Progenitor cell of endocrine pancreas (in vitro differentiated cells): ENCODE measurements at regions not wholly inside any gene's neighbourhood (a gene's known extent, or its start where the extent isn't known, plus 50 kb on each side); places are given as distances from the start of the nearest gene placed in this dataset.

Experiments used
- DNase-seq: peaks from one replicate; pipeline ENCODE4 v3.0.0; 2021; ENCODE audit warnings: low spot score; ENCODE audit not compliant: unreplicated experiment
- H3K27ac Mint-ChIP-seq: 2 replicates; pipeline ENCODE4 v1.8.0; 2021; ENCODE audit warnings: mild to moderate bottlenecking, moderate library complexity, mixed read lengths
- H3K27me3 Mint-ChIP-seq: 2 replicates; pipeline ENCODE4 v1.8.0; 2021; ENCODE audit warnings: mixed read lengths
- H3K36me3 Mint-ChIP-seq: 2 replicates; pipeline ENCODE4 v1.8.0; 2022; ENCODE audit warnings: mixed read lengths; ENCODE audit not compliant: insufficient read depth
- H3K4me1 Mint-ChIP-seq: 2 replicates; pipeline ENCODE4 v1.8.0; 2021; ENCODE audit warnings: low read depth, mixed read lengths
- H3K4me3 Mint-ChIP-seq: 2 replicates; pipeline ENCODE4 v1.8.0; 2021; ENCODE audit warnings: low read depth, mild to moderate bottlenecking, moderate library complexity, mixed read lengths
- H3K9me3 Mint-ChIP-seq: 2 replicates; pipeline ENCODE4 v1.8.0; 2021; ENCODE audit warnings: low read depth, mixed read lengths
- TF ChIP-seq, protein P1 (sequence below): fragments of 200-600 bp; sonication (generic); IDR thresholded peaks from one replicate; pipeline ENCODE4 v1.5.0; 2021; ENCODE audit warnings: antibody characterized with exemption, mild to moderate bottlenecking; ENCODE audit not compliant: unreplicated experiment

DNA sequence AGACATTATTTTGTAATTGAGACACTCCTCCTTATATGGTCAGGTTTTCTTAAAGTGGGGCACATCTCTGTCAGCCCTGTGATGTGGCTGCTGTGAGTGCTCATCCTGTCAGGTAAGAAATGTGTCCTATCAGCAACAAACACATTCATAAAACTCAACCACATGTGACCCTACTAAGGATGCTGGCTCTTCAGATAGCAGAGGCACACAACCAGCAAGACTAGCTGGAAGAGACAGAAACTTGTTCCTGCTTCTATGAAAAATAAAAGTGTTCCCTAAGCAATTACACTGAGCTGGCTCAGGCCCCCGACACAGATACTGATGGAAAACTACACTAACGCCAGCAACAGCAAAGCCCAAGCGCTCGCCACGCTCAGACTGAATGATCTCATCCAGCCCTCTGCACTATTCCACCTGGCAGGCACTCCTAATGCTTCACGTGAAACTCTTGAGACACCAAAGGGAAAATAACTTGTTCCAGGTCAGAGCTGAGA, 49.8 kb upstream of the CYP2D6 start:
- peaks cover 14% of the 10 kb centered on the region for H3K4me1 Mint-ChIP-seq
- no peak for DNase-seq
- H3K27ac Mint-ChIP-seq: peak overlapping the region; percentile 10
- no peak overlapping the region for H3K4me3 Mint-ChIP-seq
- H3K9me3 Mint-ChIP-seq: no peaks in the 10 kb centered on the region
- H3K36me3 Mint-ChIP-seq: peaks cover 6% of the 10 kb centered on the region
- no peaks in the 10 kb centered on the region for H3K27me3 Mint-ChIP-seq
- TF ChIP-seq, protein P1, sequence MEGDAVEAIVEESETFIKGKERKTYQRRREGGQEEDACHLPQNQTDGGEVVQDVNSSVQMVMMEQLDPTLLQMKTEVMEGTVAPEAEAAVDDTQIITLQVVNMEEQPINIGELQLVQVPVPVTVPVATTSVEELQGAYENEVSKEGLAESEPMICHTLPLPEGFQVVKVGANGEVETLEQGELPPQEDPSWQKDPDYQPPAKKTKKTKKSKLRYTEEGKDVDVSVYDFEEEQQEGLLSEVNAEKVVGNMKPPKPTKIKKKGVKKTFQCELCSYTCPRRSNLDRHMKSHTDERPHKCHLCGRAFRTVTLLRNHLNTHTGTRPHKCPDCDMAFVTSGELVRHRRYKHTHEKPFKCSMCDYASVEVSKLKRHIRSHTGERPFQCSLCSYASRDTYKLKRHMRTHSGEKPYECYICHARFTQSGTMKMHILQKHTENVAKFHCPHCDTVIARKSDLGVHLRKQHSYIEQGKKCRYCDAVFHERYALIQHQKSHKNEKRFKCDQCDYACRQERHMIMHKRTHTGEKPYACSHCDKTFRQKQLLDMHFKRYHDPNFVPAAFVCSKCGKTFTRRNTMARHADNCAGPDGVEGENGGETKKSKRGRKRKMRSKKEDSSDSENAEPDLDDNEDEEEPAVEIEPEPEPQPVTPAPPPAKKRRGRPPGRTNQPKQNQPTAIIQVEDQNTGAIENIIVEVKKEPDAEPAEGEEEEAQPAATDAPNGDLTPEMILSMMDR: no peak
